GM21619 (cell line): ENCODE measurements at regions not wholly inside any gene's neighbourhood (a gene's known extent, or its start where the extent isn't known, plus 50 kb on each side); places are given as distances from the start of the nearest gene placed in this dataset.

Experiments
- ATAC-seq: cut with Tn5 transposase; IDR thresholded peaks from one replicate; pipeline ENCODE4 v1.9.1; 2021; ENCODE audit not compliant: unreplicated experiment

- no peak for ATAC-seq
These were observed 225.9 kb upstream of the CDH4 start for GRCh38 chr20:61026173-61026572.

- no peak for ATAC-seq
These were observed 225.3 kb upstream of the CDH4 start for GRCh38 chr20:61026731-61027130.

GRCh38 chr20:61027218-61027617, 224.8 kb upstream of the CDH4 start:
- no peak for ATAC-seq

GRCh38 chr20:61030130-61030529, 221.9 kb upstream of the CDH4 start:
- no peak for ATAC-seq

GRCh38 chr20:61031101-61031830, 220.8 kb upstream of the CDH4 start:
- ATAC-seq, result no peak

- ATAC-seq, result no peak
These were observed 214.6 kb upstream of the CDH4 start for GRCh38 chr20:61037498-61037897.

GRCh38 chr20:61041481-61041880, 210.6 kb upstream of the CDH4 start:
- ATAC-seq, result no peak

- ATAC-seq, result no peak
These were observed 209.3 kb upstream of the CDH4 start for GRCh38 chr20:61042506-61043385.

- no peak for ATAC-seq
These were observed 208.4 kb upstream of the CDH4 start for GRCh38 chr20:61043681-61044080.

GRCh38 chr20:61044499-61044898, 207.6 kb upstream of the CDH4 start:
- ATAC-seq, result no peak

GRCh38 chr20:61045091-61045490, 207.0 kb upstream of the CDH4 start:
- no peak for ATAC-seq

GRCh38 chr20:61045876-61046585, 206.0 kb upstream of the CDH4 start:
- ATAC-seq, result no peak

GRCh38 chr20:61046721-61047351, 205.2 kb upstream of the CDH4 start:
- no peak for ATAC-seq

- ATAC-seq, result no peak
These were observed 204.5 kb upstream of the CDH4 start for GRCh38 chr20:61047515-61047914.

- ATAC-seq, result no peak
These were observed 203.8 kb upstream of the CDH4 start for GRCh38 chr20:61048302-61048701.

GRCh38 chr20:61049684-61050083, 202.4 kb upstream of the CDH4 start:
- no peak for ATAC-seq

GRCh38 chr20:61050336-61050890, 201.6 kb upstream of the CDH4 start:
- no peak for ATAC-seq

- ATAC-seq, result no peak
These were observed 199.8 kb upstream of the CDH4 start for GRCh38 chr20:61052195-61052750.

- no peak for ATAC-seq
These were observed 199.2 kb upstream of the CDH4 start for GRCh38 chr20:61052776-61053442.

GRCh38 chr20:61053487-61053886, 198.6 kb upstream of the CDH4 start:
- no peak for ATAC-seq
